Mucosa of descending colon (tissue), 3 donors: ENCODE measurements at regions not wholly inside any gene's neighbourhood (a gene's known extent, or its start where the extent isn't known, plus 50 kb on each side); places are given as distances from the start of the nearest gene placed in this dataset.
"Not testable (repeated sequence)": the region's sequence is repeated elsewhere in the genome, so short reads cannot be mapped to it uniquely, and the experiment has no call there.

ENCODE experiments used
- ATAC-seq: fragments of 200-7000 bp; cut with Tn5 transposase; one replicate; pipeline ENCODE4 v1.9.1; 2020; ENCODE audit warnings: mild to moderate bottlenecking, moderate library complexity
- DNase-seq, 3 donors: peaks; one replicate each; pipeline ENCODE4 v3.0.0-alpha.2; 2020
- H3K36me3 ChIP-seq: fragments of 200-600 bp; one replicate; pipeline ENCODE4 v1.8.0; 2021; ENCODE audit warnings: low read depth, mild to moderate bottlenecking
- H3K4me1 ChIP-seq: fragments of 200-600 bp; one replicate; pipeline ENCODE4 v1.8.0; 2021; ENCODE audit warnings: low read depth, mild to moderate bottlenecking
- H3K4me3 ChIP-seq: fragments of 200-600 bp; one replicate; pipeline ENCODE4 v1.8.0; 2021; ENCODE audit warnings: mild to moderate bottlenecking
- H3K9me3 ChIP-seq: fragments of 200-600 bp; one replicate; pipeline ENCODE4 v1.8.0; 2021; ENCODE audit warnings: mild to moderate bottlenecking
- intact Hi-C, 2 donors: fragments of 100-400 bp; cut with DNase I in 1 of 2; cut with micrococcal nuclease in 1 of 2; formaldehyde crosslinking; loops; one replicate each; pipeline versions ENCODE4 v1.11.0 to v1.11.1; 2022; cut with DNase I, micrococcal nuclease
- TF ChIP-seq, protein P1 (sequence below): fragments of 200-600 bp; IDR thresholded peaks from one replicate; pipeline ENCODE4 v1.8.0; 2022; ENCODE audit warnings: antibody characterized with exemption, mild to moderate bottlenecking
- donor health status: DM: no; HTN: no; CAD: no; lungs with moderate emphysema.
- donor health status: DM: no; HTN: no; CAD: no.
- donor health status: DM: no; HTN: yes; CAD: no.

GRCh38 chr12:118536306-118536906 lies 160.1 kb downstream of the SUDS3 start:
- intact Hi-C loops = no loop called here
- Histone ChIP-seq H3K36me3 (no peaks in the 10 kb centered on the region), H3K4me1 (no peaks in the 10 kb centered on the region), H3K4me3 (no peak overlapping the region), H3K9me3 (no peaks in the 10 kb centered on the region)
- DNase-seq = no peak
- ATAC-seq = no peak
- TF ChIP-seq, protein P1, sequence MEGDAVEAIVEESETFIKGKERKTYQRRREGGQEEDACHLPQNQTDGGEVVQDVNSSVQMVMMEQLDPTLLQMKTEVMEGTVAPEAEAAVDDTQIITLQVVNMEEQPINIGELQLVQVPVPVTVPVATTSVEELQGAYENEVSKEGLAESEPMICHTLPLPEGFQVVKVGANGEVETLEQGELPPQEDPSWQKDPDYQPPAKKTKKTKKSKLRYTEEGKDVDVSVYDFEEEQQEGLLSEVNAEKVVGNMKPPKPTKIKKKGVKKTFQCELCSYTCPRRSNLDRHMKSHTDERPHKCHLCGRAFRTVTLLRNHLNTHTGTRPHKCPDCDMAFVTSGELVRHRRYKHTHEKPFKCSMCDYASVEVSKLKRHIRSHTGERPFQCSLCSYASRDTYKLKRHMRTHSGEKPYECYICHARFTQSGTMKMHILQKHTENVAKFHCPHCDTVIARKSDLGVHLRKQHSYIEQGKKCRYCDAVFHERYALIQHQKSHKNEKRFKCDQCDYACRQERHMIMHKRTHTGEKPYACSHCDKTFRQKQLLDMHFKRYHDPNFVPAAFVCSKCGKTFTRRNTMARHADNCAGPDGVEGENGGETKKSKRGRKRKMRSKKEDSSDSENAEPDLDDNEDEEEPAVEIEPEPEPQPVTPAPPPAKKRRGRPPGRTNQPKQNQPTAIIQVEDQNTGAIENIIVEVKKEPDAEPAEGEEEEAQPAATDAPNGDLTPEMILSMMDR = no peak

DNA sequence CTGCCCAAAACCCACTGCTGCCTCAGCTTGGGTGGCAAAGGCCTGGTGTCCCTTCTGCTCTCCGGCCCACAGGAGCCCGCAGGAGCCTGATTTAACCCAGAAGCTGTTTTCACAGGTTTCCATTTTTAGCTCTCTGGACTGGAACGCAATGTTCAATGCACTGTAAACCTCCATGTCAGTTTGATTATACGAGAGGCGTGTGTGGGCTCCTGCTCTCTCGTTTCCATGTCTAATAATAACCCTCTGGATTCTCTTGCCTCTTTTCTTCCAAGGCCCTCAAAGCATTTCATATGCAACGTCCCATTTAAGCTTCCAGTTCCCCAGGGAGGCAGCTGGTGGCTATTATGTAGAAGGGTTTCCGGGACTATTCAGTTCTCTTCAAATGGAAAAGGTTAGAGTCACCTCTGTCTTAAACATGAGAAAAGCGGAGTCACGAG lies 161.1 kb downstream of the SUDS3 start:
- H3K9me3 ChIP-seq = no peaks in the 10 kb centered on the region
- TF ChIP-seq, protein P1 = no peak
- intact Hi-C loops = no loop called here
- DNase-seq (peak in 1 of 3 donors; percentile 5), ATAC-seq (no peak)
- no peaks in the 10 kb centered on the region for H3K36me3 ChIP-seq
- H3K4me3 ChIP-seq = no peak overlapping the region
- H3K4me1 ChIP-seq = no peaks in the 10 kb centered on the region

GRCh38 chr12:118541071-118541470 lies 164.7 kb downstream of the SUDS3 start:
- TF ChIP-seq, protein P1 = no peak
- DNase-seq = no peak
- no peak for ATAC-seq
- Histone ChIP-seq H3K4me3 (no peak overlapping the region), H3K9me3 (no peaks in the 10 kb centered on the region), H3K36me3 (no peaks in the 10 kb centered on the region), H3K4me1 (no peaks in the 10 kb centered on the region)
- intact Hi-C loops = no loop called here

- intact Hi-C loops = no loop called here
- TF ChIP-seq, protein P1 = no peak
- Histone ChIP-seq H3K36me3 (no peaks in the 10 kb centered on the region), H3K9me3 (no peaks in the 10 kb centered on the region), H3K4me3 (no peak overlapping the region), H3K4me1 (no peaks in the 10 kb centered on the region)
- ATAC-seq (no peak), DNase-seq (no peak)
These were observed 165.6 kb downstream of the SUDS3 start for GRCh38 chr12:118541934-118542333.

GRCh38 chr12:118543651-118544050 lies 167.3 kb downstream of the SUDS3 start:
- Histone ChIP-seq H3K36me3 (no peaks in the 10 kb centered on the region), H3K4me1 (no peaks in the 10 kb centered on the region), H3K9me3 (no peaks in the 10 kb centered on the region), H3K4me3 (no peak overlapping the region)
- TF ChIP-seq, protein P1 = no peak
- intact Hi-C loops = no loop called here
- no peak for DNase-seq
- ATAC-seq = no peak

DNA sequence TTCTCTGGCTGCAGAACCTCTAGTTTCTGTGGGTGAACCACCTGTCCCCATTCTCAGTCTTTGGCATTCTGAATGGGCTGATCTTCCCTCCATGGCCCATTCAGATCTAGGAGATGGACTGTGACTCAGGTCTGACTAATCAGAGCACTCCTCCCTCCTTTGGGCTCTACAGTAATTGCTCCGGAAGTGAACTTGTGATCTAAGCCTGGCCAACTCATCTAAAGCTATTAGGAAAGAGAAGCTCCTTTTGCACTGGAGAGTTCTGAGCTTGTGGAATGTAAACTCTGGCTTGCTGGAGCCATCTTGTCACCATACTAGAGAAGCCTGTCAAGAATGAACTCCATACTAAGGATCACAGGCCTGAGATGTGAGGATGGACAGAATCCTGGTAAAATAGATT lies 168.2 kb downstream of the SUDS3 start:
- no peak for DNase-seq
- intact Hi-C loops = no loop called here
- peak; percentile 27 for ATAC-seq
- H3K4me1 ChIP-seq = no peaks in the 10 kb centered on the region
- TF ChIP-seq, protein P1 = no peak
- H3K9me3 ChIP-seq = no peaks in the 10 kb centered on the region
- H3K36me3 ChIP-seq = no peaks in the 10 kb centered on the region
- no peak overlapping the region for H3K4me3 ChIP-seq

GRCh38 chr12:118547606-118548005 lies 171.3 kb downstream of the SUDS3 start:
- H3K4me1 ChIP-seq, H3K9me3 ChIP-seq, ATAC-seq, H3K36me3 ChIP-seq, DNase-seq, H3K4me3 ChIP-seq, intact Hi-C loops: not testable (repeated sequence)
